ENCODE measurements at regions not wholly inside any gene's neighbourhood (a gene's known extent, or its start where the extent isn't known, plus 50 kb on each side); places are given as distances from the start of the nearest gene placed in this dataset.
"Not testable (repeated sequence)": the region's sequence is repeated elsewhere in the genome, so short reads cannot be mapped to it uniquely, and the experiment has no call there.

GRCh38 chr16:88204131-88205110, 178.3 kb upstream of the ZNF469 start:
- TF ChIP-seq CTCF (conservative IDR thresholded peaks at IDR 0.05; ENCODE audit: low read depth in 2 of 2); REST (IDR thresholded peaks at IDR 0.05; ENCODE audit: unreplicated experiment); EZH2phosphoT487 (IDR thresholded peaks at IDR 0.05; ENCODE audit: unreplicated experiment): not testable (repeated sequence)
